Liver (tissue), 8 donors: ENCODE measurements at regions not wholly inside any gene's neighbourhood (a gene's known extent, or its start where the extent isn't known, plus 50 kb on each side); places are given as distances from the start of the nearest gene placed in this dataset.

Experiments used
- DNase-seq: peaks from one replicate; pipeline ENCODE4 v3.0.0-alpha.2; 2017; ENCODE audit warnings: low spot score
- H3K27ac ChIP-seq, 2 donors: one replicate each; pipeline ENCODE4 v1.7.0; 2013; ENCODE audit warnings: inconsistent platforms in 2 of 2, low read length in 2 of 2, control low read depth in 1 of 2, low read depth in 1 of 2, mild to moderate bottlenecking in 1 of 2
- H3K27me3 ChIP-seq, 4 donors: one replicate each; pipeline versions ENCODE4 v1.6.1 to v1.7.0; 2013; ENCODE audit warnings: low read length in 3 of 4, inconsistent platforms in 1 of 4, mild to moderate bottlenecking in 1 of 4, moderate library complexity in 1 of 4; ENCODE audit not compliant: control insufficient read depth in 4 of 4, insufficient read depth in 4 of 4
- H3K36me3 ChIP-seq, 4 donors: one replicate each; pipeline versions ENCODE4 v1.6.1 to v1.7.0; 2013; ENCODE audit warnings: low read length in 3 of 4, mild to moderate bottlenecking in 3 of 4, low read depth in 1 of 4, moderate library complexity in 1 of 4; ENCODE audit not compliant: control insufficient read depth in 4 of 4, insufficient read depth in 3 of 4
- H3K4me1 ChIP-seq, 4 donors: one replicate each; pipeline versions ENCODE4 v1.6.1 to v1.7.0; 2013; ENCODE audit warnings: low read length in 3 of 4, mild to moderate bottlenecking in 3 of 4, moderate library complexity in 1 of 4; ENCODE audit not compliant: control insufficient read depth in 4 of 4, insufficient read depth in 4 of 4
- H3K4me3 ChIP-seq, 3 donors: one replicate each; pipeline versions ENCODE4 v1.6.1 to v1.7.0; 2013; ENCODE audit warnings: low read length in 3 of 3, control low read depth in 1 of 3, low read depth in 1 of 3, mild to moderate bottlenecking in 1 of 3
- H3K9ac ChIP-seq, 2 donors: one replicate each; pipeline ENCODE4 v1.7.0; 2013; ENCODE audit warnings: low read length in 2 of 2, mild to moderate bottlenecking in 2 of 2, moderate library complexity in 2 of 2, control low read depth in 1 of 2, low read depth in 1 of 2
- H3K9me3 ChIP-seq, 4 donors: one replicate each; pipeline versions ENCODE4 v1.6.1 to v1.7.0; 2013; ENCODE audit warnings: low read length in 3 of 4; ENCODE audit not compliant: control insufficient read depth in 4 of 4
- EGR1 ChIP-seq, 2 donors: IDR thresholded peaks; 2 replicates each; pipeline ENCODE4 v1.6.1; 2016 to 2018; ENCODE audit warnings: antibody characterized with exemption in 2 of 2, low read depth in 2 of 2
- FOXA1 ChIP-seq: IDR thresholded peaks from 2 replicates; pipeline ENCODE4 v1.6.1; 2016; ENCODE audit warnings: antibody characterized with exemption
- FOXA2 ChIP-seq: IDR thresholded peaks from 2 replicates; pipeline ENCODE4 v1.6.1; 2016; ENCODE audit warnings: antibody characterized with exemption
- GABPA ChIP-seq, 2 donors: IDR thresholded peaks in 1 of 2; conservative IDR thresholded peaks in 1 of 2; 2 replicates each; pipeline ENCODE4 v1.6.1; 2016; ENCODE audit warnings: antibody characterized with exemption in 2 of 2, mild to moderate bottlenecking in 1 of 2, moderate library complexity in 1 of 2
- HNF4A ChIP-seq, 2 donors: conservative IDR thresholded peaks; 2 replicates each; pipeline ENCODE4 v1.6.1; 2016; ENCODE audit warnings: antibody characterized with exemption in 2 of 2, mild to moderate bottlenecking in 2 of 2
- HNF4G ChIP-seq: IDR thresholded peaks from 2 replicates; pipeline ENCODE4 v1.6.1; 2016; ENCODE audit warnings: antibody characterized with exemption
- JUND ChIP-seq, 2 donors: IDR thresholded peaks; 2 replicates each; pipeline ENCODE4 v1.6.1; 2016; ENCODE audit warnings: antibody characterized with exemption in 2 of 2
- NR2F2 ChIP-seq: IDR thresholded peaks from 2 replicates; pipeline ENCODE4 v1.6.1; 2016; ENCODE audit warnings: antibody characterized with exemption
- RAD21 ChIP-seq, 2 donors: IDR thresholded peaks; 2 replicates each; pipeline ENCODE4 v1.6.1; 2016; ENCODE audit warnings: antibody characterized with exemption in 2 of 2, mild to moderate bottlenecking in 2 of 2
- RXRA ChIP-seq, 2 donors: IDR thresholded peaks; 2 replicates each; pipeline ENCODE4 v1.6.1; 2017 to 2018; ENCODE audit warnings: antibody characterized with exemption in 2 of 2, mild to moderate bottlenecking in 1 of 2
- SP1 ChIP-seq: IDR thresholded peaks from 2 replicates; pipeline ENCODE4 v1.6.1; 2018; ENCODE audit warnings: antibody characterized with exemption, mild to moderate bottlenecking
- TAF1 ChIP-seq: conservative IDR thresholded peaks from 2 replicates; pipeline ENCODE4 v1.6.1; 2016; ENCODE audit warnings: antibody characterized with exemption, mild to moderate bottlenecking
- YY1 ChIP-seq: IDR thresholded peaks from 2 replicates; pipeline ENCODE4 v1.6.1; 2016; ENCODE audit warnings: antibody characterized with exemption, mild to moderate bottlenecking
- WGBS: extraction: QIAGEN DNeasy Blood & Tissue Kit; methylation state at CpG from one replicate; pipeline ENCODE4 v1.1.7; 2013; 5-methylcytosine and 5-hydroxymethylcytosine counted together
- TF ChIP-seq, protein P1 (sequence below): fragments of 150-350 bp; IDR thresholded peaks from 2 replicates; pipeline ENCODE4 v1.5.1; 2017; ENCODE audit warnings: improper control_type of control experiment, low read depth, low read length; ENCODE audit not compliant: missing input control
- TF ChIP-seq, protein P2 (sequence below): IDR thresholded peaks from 2 replicates; pipeline ENCODE4 v1.6.1; 2016; ENCODE audit warnings: antibody characterized with exemption, mild to moderate bottlenecking
- TF ChIP-seq, protein P3 (sequence below): IDR thresholded peaks from 2 replicates; pipeline ENCODE4 v1.6.1; 2016; ENCODE audit warnings: antibody characterized with exemption
- TF ChIP-seq, protein P4 (sequence below): IDR thresholded peaks from 2 replicates; pipeline ENCODE4 v1.6.1; 2016; ENCODE audit warnings: antibody characterized with exemption
- TF ChIP-seq, protein P5 (sequence below): IDR thresholded peaks from 2 replicates; pipeline ENCODE4 v1.6.1; 2016; ENCODE audit warnings: antibody characterized with exemption
- donor health status: healthy.
- donor health status: healthy.
- donor health status: healthy.
- donor health status: healthy.
- donor health status: healthy.

DNA sequence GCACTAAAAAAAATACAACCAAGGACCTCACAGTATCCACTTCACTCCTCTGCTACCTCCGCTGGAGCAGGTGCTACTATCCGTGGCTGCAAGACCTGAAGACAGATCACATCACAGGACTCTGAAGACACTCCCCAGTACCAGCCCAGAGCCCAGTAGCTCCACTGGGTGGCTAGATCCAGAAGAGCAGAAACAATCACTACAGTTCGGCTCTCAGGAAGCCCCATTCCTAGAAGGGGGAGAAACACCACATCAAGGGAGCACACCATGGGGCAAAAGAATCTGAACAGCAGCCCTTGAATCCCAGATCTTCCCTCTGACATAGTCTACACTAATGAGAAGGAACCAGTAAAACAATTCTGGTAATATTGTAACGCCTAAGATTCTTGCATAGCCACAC is 494.0 kb upstream of the FAT3 start:
- Histone ChIP-seq H3K27ac (no peak overlapping the region), H3K4me3 (no peak overlapping the region), H3K27me3 (no peaks in the 10 kb centered on the region), H3K9ac (no peak overlapping the region), H3K36me3 (no peaks in the 10 kb centered on the region), H3K9me3 (no peaks in the 10 kb centered on the region), H3K4me1 (no peaks in the 10 kb centered on the region)
- TF ChIP-seq GABPA (IDR thresholded peaks at IDR 0.05 in 1 of 2, conservative IDR thresholded peaks at IDR 0.05 in 1 of 2) (no peak), EGR1 (IDR thresholded peaks at IDR 0.05; ENCODE audit: low read depth in 2 of 2) (no peak), HNF4A (conservative IDR thresholded peaks at IDR 0.05) (no peak), FOXA1 (no peak), HNF4G (no peak), FOXA2 (no peak), JUND (IDR thresholded peaks at IDR 0.05) (no peak), TAF1 (no peak), RXRA (IDR thresholded peaks at IDR 0.05) (no peak), YY1 (no peak), NR2F2 (no peak), RAD21 (IDR thresholded peaks at IDR 0.05) (no peak), SP1 (no peak)
- TF ChIP-seq, protein P1, sequence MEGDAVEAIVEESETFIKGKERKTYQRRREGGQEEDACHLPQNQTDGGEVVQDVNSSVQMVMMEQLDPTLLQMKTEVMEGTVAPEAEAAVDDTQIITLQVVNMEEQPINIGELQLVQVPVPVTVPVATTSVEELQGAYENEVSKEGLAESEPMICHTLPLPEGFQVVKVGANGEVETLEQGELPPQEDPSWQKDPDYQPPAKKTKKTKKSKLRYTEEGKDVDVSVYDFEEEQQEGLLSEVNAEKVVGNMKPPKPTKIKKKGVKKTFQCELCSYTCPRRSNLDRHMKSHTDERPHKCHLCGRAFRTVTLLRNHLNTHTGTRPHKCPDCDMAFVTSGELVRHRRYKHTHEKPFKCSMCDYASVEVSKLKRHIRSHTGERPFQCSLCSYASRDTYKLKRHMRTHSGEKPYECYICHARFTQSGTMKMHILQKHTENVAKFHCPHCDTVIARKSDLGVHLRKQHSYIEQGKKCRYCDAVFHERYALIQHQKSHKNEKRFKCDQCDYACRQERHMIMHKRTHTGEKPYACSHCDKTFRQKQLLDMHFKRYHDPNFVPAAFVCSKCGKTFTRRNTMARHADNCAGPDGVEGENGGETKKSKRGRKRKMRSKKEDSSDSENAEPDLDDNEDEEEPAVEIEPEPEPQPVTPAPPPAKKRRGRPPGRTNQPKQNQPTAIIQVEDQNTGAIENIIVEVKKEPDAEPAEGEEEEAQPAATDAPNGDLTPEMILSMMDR: no peak
- TF ChIP-seq, protein P2, sequence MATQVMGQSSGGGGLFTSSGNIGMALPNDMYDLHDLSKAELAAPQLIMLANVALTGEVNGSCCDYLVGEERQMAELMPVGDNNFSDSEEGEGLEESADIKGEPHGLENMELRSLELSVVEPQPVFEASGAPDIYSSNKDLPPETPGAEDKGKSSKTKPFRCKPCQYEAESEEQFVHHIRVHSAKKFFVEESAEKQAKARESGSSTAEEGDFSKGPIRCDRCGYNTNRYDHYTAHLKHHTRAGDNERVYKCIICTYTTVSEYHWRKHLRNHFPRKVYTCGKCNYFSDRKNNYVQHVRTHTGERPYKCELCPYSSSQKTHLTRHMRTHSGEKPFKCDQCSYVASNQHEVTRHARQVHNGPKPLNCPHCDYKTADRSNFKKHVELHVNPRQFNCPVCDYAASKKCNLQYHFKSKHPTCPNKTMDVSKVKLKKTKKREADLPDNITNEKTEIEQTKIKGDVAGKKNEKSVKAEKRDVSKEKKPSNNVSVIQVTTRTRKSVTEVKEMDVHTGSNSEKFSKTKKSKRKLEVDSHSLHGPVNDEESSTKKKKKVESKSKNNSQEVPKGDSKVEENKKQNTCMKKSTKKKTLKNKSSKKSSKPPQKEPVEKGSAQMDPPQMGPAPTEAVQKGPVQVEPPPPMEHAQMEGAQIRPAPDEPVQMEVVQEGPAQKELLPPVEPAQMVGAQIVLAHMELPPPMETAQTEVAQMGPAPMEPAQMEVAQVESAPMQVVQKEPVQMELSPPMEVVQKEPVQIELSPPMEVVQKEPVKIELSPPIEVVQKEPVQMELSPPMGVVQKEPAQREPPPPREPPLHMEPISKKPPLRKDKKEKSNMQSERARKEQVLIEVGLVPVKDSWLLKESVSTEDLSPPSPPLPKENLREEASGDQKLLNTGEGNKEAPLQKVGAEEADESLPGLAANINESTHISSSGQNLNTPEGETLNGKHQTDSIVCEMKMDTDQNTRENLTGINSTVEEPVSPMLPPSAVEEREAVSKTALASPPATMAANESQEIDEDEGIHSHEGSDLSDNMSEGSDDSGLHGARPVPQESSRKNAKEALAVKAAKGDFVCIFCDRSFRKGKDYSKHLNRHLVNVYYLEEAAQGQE: no peak
- TF ChIP-seq, protein P3, sequence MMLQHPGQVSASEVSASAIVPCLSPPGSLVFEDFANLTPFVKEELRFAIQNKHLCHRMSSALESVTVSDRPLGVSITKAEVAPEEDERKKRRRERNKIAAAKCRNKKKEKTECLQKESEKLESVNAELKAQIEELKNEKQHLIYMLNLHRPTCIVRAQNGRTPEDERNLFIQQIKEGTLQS: no peak
- TF ChIP-seq, protein P4, sequence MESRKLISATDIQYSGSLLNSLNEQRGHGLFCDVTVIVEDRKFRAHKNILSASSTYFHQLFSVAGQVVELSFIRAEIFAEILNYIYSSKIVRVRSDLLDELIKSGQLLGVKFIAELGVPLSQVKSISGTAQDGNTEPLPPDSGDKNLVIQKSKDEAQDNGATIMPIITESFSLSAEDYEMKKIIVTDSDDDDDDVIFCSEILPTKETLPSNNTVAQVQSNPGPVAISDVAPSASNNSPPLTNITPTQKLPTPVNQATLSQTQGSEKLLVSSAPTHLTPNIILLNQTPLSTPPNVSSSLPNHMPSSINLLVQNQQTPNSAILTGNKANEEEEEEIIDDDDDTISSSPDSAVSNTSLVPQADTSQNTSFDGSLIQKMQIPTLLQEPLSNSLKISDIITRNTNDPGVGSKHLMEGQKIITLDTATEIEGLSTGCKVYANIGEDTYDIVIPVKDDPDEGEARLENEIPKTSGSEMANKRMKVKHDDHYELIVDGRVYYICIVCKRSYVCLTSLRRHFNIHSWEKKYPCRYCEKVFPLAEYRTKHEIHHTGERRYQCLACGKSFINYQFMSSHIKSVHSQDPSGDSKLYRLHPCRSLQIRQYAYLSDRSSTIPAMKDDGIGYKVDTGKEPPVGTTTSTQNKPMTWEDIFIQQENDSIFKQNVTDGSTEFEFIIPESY: no peak
- TF ChIP-seq, protein P5, sequence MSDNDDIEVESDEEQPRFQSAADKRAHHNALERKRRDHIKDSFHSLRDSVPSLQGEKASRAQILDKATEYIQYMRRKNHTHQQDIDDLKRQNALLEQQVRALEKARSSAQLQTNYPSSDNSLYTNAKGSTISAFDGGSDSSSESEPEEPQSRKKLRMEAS: no peak
- no peak for DNase-seq
- WGBS: 82% methylated on average over 4 of the region's 4 CpGs

DNA sequence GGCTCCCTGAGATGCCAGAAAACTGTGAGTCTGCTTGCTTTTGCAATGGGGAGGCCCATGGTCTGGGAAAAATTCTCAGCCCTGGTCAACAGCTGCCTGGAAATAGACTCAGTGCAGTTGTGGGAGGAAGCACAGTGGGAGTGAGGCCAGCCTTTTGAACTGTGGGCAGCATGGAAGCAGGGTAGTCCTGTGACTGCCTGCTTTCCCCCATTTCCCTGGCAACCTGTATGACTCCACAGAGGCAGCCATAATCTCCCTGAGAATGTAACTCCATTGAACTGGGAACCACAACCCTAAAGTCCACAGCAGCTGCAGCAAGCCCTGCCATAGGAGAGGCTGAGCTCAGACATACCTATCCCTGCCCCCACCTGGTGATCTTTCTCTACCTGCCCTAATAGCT is 494.6 kb upstream of the FAT3 start:
- TF ChIP-seq SP1 (no peak), EGR1 (IDR thresholded peaks at IDR 0.05; ENCODE audit: low read depth in 2 of 2) (no peak), HNF4G (no peak), GABPA (IDR thresholded peaks at IDR 0.05 in 1 of 2, conservative IDR thresholded peaks at IDR 0.05 in 1 of 2) (no peak)
- TF ChIP-seq, protein P1: no peak
- TF ChIP-seq, protein P5: no peak
- H3K36me3 ChIP-seq: no peaks in the 10 kb centered on the region
- H3K4me3 ChIP-seq: no peak overlapping the region
- H3K4me1 ChIP-seq: no peaks in the 10 kb centered on the region
- no peak overlapping the region for H3K27ac ChIP-seq
- DNase-seq: no peak
- no peaks in the 10 kb centered on the region for H3K27me3 ChIP-seq
- H3K9me3 ChIP-seq: no peaks in the 10 kb centered on the region
- H3K9ac ChIP-seq: no peak overlapping the region
